HG03135 (cell line): ENCODE measurements at regions not wholly inside any gene's neighbourhood (a gene's known extent, or its start where the extent isn't known, plus 50 kb on each side); places are given as distances from the start of the nearest gene placed in this dataset.

Experiments used
- ATAC-seq: cut with Tn5 transposase; IDR thresholded peaks from one replicate; pipeline ENCODE4 v1.9.1; 2021; ENCODE audit warnings: mild to moderate bottlenecking, moderate library complexity; ENCODE audit not compliant: unreplicated experiment

GRCh38 chr15:70407955-70408354 lies 310.2 kb upstream of the TLE3 start:
- ATAC-seq: no peak

GRCh38 chr15:70407336-70407670 lies 309.6 kb upstream of the TLE3 start:
- ATAC-seq: no peak

GRCh38 chr15:70406617-70407335 lies 309.1 kb upstream of the TLE3 start:
- ATAC-seq: no peak

- ATAC-seq: no peak
These were observed 304.0 kb upstream of the TLE3 start for GRCh38 chr15:70401709-70402108.

- no peak for ATAC-seq
These were observed 303.2 kb upstream of the TLE3 start for GRCh38 chr15:70400766-70401541.

GRCh38 chr15:70399204-70399603 lies 301.5 kb upstream of the TLE3 start:
- no peak for ATAC-seq

- no peak for ATAC-seq
These were observed 301.0 kb upstream of the TLE3 start for GRCh38 chr15:70398694-70399093.

GRCh38 chr15:70396807-70397206 lies 299.1 kb upstream of the TLE3 start:
- no peak for ATAC-seq

- no peak for ATAC-seq
These were observed 297.4 kb upstream of the TLE3 start for GRCh38 chr15:70395164-70395563.

GRCh38 chr15:70390723-70391122 lies 293.0 kb upstream of the TLE3 start:
- ATAC-seq: no peak

- ATAC-seq: no peak
These were observed 290.3 kb upstream of the TLE3 start for GRCh38 chr15:70387993-70388392.

GRCh38 chr15:70387081-70387480 lies 289.4 kb upstream of the TLE3 start:
- ATAC-seq: no peak

GRCh38 chr15:70385711-70386110 lies 288.0 kb upstream of the TLE3 start:
- ATAC-seq: no peak

GRCh38 chr15:70385052-70385451 lies 287.3 kb upstream of the TLE3 start:
- ATAC-seq: no peak

GRCh38 chr15:70383856-70384255 lies 286.1 kb upstream of the TLE3 start:
- no peak for ATAC-seq

- no peak for ATAC-seq
These were observed 285.2 kb upstream of the TLE3 start for GRCh38 chr15:70382762-70383458.

- no peak for ATAC-seq
These were observed 284.5 kb upstream of the TLE3 start for GRCh38 chr15:70382009-70382749.

GRCh38 chr15:70379938-70380883 lies 282.5 kb upstream of the TLE3 start:
- ATAC-seq: no peak

- no peak for ATAC-seq
These were observed 281.4 kb upstream of the TLE3 start for GRCh38 chr15:70379134-70379533.
